WI38 (cell line): ENCODE measurements at regions not wholly inside any gene's neighbourhood (a gene's known extent, or its start where the extent isn't known, plus 50 kb on each side); places are given as distances from the start of the nearest gene placed in this dataset.

Experiments
- H3K4me3 ChIP-seq: 2 replicates; pipeline ENCODE4 v1.5.1; 2011; ENCODE audit warnings: low read depth, mild to moderate bottlenecking, control low read depth, low read length
- CTCF ChIP-seq: IDR thresholded peaks from 2 replicates; pipeline ENCODE4 v1.5.1; 2012; ENCODE audit warnings: low read depth, mild to moderate bottlenecking, control low read depth, low read length

GRCh38 chr2:41510108-41510507, 537.7 kb upstream of the PKDCC start:
- TF ChIP-seq CTCF = no peak
- H3K4me3 ChIP-seq = no peak overlapping the region

- H3K4me3 ChIP-seq = no peak overlapping the region
- TF ChIP-seq CTCF = no peak
Observed at GRCh38 chr2:41521211-41521610, 526.6 kb upstream of the PKDCC start.

- TF ChIP-seq CTCF = no peak
- no peak overlapping the region for H3K4me3 ChIP-seq
Observed at GRCh38 chr2:41527525-41528323, 520.1 kb upstream of the PKDCC start.

- no peak for TF ChIP-seq CTCF
- no peak overlapping the region for H3K4me3 ChIP-seq
Observed at GRCh38 chr2:41535575-41535974, 512.2 kb upstream of the PKDCC start.

GRCh38 chr2:41540272-41540998, 507.4 kb upstream of the PKDCC start:
- no peak for TF ChIP-seq CTCF
- no peak overlapping the region for H3K4me3 ChIP-seq

- no peak overlapping the region for H3K4me3 ChIP-seq
- no peak for TF ChIP-seq CTCF
Observed at GRCh38 chr2:41543726-41544125, 504.1 kb upstream of the PKDCC start.

GRCh38 chr2:41544709-41545108, 503.1 kb upstream of the PKDCC start:
- H3K4me3 ChIP-seq = no peak overlapping the region
- no peak for TF ChIP-seq CTCF
